ENCODE measurements at regions not wholly inside any gene's neighbourhood (a gene's known extent, or its start where the extent isn't known, plus 50 kb on each side); places are given as distances from the start of the nearest gene placed in this dataset.

DNA sequence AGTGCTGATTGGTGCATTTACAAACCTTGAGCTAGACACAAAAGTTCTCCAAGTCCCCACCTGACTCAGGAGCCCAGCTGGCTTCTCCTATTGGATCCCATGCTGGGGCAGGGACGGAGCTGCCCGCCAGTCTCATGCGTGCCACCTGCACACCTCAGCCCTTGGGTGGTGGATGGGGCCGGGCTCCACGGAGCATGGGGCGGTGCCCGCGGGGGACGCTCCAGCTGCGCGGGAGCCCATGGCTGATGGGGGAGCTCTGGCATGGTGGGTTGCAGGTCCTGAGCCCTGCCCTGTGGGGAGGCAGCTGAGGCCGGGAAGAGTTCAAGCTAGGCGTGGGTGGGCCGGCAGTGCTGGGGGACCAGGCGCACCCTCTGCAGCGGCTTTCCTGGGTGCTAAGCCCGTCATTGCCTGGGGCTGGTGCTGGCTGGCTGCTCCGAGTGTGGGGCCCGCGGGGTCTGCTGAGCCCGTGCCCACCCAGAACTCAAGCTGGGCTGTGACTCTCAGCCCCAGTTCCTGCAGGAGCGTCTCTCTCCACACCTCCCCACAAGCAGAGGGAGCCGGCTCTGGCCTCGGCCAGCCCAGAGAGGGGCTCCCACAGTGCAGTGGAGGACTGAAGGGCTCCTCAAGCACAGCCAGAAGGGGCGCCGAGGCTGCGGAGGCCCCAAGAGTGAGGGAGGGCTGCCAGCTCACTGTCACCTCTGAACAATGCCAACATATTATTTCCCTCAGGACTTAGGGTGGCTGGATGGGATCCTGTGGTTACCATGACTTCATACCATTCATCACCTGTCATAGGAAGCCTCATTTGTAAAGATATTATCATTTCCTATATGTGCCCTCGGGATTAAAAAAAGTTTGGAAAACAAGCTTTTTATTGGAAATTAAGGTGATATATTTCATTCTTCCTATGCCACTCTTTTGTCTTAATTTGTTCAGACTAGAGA, 688.7 kb downstream of the ETS1 start:
- ChIA-PET SMC1A (ENCODE audit: uncharacterized antibody, unreplicated experiment) (no interaction called here), RAD21 (ENCODE audit: unreplicated experiment) (no interaction called here), CTCF (interaction anchor here (0.6 kb wide), 1 partner anchor 69 kb away, joined by 3 read pairs; no protein-coding TSS in a partner anchor), POLR2A (no interaction called here)
- TF ChIP-seq JUND (IDR thresholded peaks at IDR 0.05; ENCODE audit: low read depth, low read length) (no peak), BRCA1 (IDR thresholded peaks at IDR 0.05; ENCODE audit: low read depth, low read length) (no peak), TCF7 (IDR thresholded peaks at IDR 0.05; ENCODE audit: borderline replicate concordance) (no peak)
- DNase-seq (ENCODE audit: low read depth, low spot score) (no peak), ATAC-seq (no peak), FAIRE-seq (no peak)
- Histone ChIP-seq H3K9me3 (replicated peaks; ENCODE audit: control insufficient read depth, insufficient read depth, low read length) (no peaks in the 10 kb centered on the region), H2AFZ (ENCODE audit: control insufficient read depth, low read depth, low read length) (no peak overlapping the region), H3K27ac (ENCODE audit: control insufficient read depth, insufficient read depth) (no peak overlapping the region), H3K9ac (ENCODE audit: control insufficient read depth, insufficient read depth, low read length) (no peak overlapping the region), H3K79me2 (ENCODE audit: control insufficient read depth, insufficient read depth, low read length) (no peaks in the 10 kb centered on the region), H3K4me2 (ENCODE audit: control insufficient read depth, insufficient read depth) (no peak overlapping the region), H4K20me1 (ENCODE audit: control insufficient read depth, insufficient read depth) (no peaks in the 10 kb centered on the region), H3K4me1 (ENCODE audit: control insufficient read depth, insufficient read depth, low read length) (no peaks in the 10 kb centered on the region), H3K36me3 (ENCODE audit: control insufficient read depth in 2 of 2, insufficient read depth in 2 of 2, low read length in 1 of 2) (no peaks in the 10 kb centered on the region), H3K27me3 (replicated peaks in 1 of 2; ENCODE audit: control insufficient read depth in 2 of 2, insufficient read depth in 2 of 2, low read length in 1 of 2) (no peaks in the 10 kb centered on the region), H3K4me3 (no peak overlapping the region)
- 49% methylated on average over 28 of the region's 28 CpGs for WGBS (ENCODE audit: insufficient coverage, insufficient replicate concordance, low lambda C conversion rate, missing lambda C conversion rate)
- intact Hi-C loops (cut with micrococcal nuclease; ENCODE audit: unreplicated experiment): no loop called here
- in situ Hi-C loops (cut with MboI): no loop called here
- BruUV-seq (replicated peaks): no TSS peak

DNA sequence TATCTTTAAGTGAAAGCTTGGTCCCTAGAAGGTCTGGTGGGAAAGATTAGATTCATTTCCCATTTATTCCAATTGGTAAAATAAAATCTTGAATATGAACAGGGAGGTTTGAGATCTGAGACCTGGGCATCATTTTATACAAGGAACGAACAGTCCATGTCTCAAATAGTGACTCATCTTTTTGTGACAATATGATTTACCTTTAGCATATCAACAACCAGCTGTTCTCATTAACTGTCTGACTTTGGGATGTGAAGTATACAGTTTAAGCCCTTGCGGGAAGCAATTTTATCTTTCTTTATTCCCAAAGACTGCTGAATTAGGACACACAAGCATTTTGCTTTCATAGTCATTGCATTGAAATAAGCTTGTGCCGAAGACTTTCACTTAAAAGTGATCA, 691.6 kb downstream of the ETS1 start:
- no peak for DNase-seq (ENCODE audit: low read depth, low spot score)
- intact Hi-C loops (cut with micrococcal nuclease; ENCODE audit: unreplicated experiment): no loop called here
- Histone ChIP-seq H3K27ac (ENCODE audit: control insufficient read depth, insufficient read depth) (no peak overlapping the region), H3K9ac (ENCODE audit: control insufficient read depth, insufficient read depth, low read length) (no peak overlapping the region), H2AFZ (ENCODE audit: control insufficient read depth, low read depth, low read length) (no peak overlapping the region), H3K4me2 (ENCODE audit: control insufficient read depth, insufficient read depth) (no peak overlapping the region), H3K4me3 (no peak overlapping the region), H3K4me1 (ENCODE audit: control insufficient read depth, insufficient read depth, low read length) (no peaks in the 10 kb centered on the region), H4K20me1 (ENCODE audit: control insufficient read depth, insufficient read depth) (no peaks in the 10 kb centered on the region), H3K79me2 (ENCODE audit: control insufficient read depth, insufficient read depth, low read length) (no peaks in the 10 kb centered on the region), H3K36me3 (ENCODE audit: control insufficient read depth in 2 of 2, insufficient read depth in 2 of 2, low read length in 1 of 2) (no peaks in the 10 kb centered on the region), H3K27me3 (replicated peaks in 1 of 2; ENCODE audit: control insufficient read depth in 2 of 2, insufficient read depth in 2 of 2, low read length in 1 of 2) (no peaks in the 10 kb centered on the region), H3K9me3 (replicated peaks; ENCODE audit: control insufficient read depth, insufficient read depth, low read length) (no peaks in the 10 kb centered on the region)
- ChIA-PET RAD21 (ENCODE audit: unreplicated experiment) (no interaction called here), SMC1A (ENCODE audit: uncharacterized antibody, unreplicated experiment) (no interaction called here), CTCF (no interaction called here), POLR2A (interaction anchor here (0.9 kb wide), 1 partner anchor 7 kb away, joined by 3 read pairs; no protein-coding TSS in a partner anchor)
- ATAC-seq: no peak
- FAIRE-seq: no peak
- in situ Hi-C loops (cut with MboI): no loop called here
- no TSS peak for BruUV-seq (replicated peaks)
- 31% methylated on average over 3 of the region's 3 CpGs for WGBS (ENCODE audit: insufficient coverage, insufficient replicate concordance, low lambda C conversion rate, missing lambda C conversion rate)
- no peak for TF ChIP-seq STAT1 (conservative IDR thresholded peaks at IDR 0.05)
- no peak for TF ChIP-seq ZNF622 (IDR thresholded peaks at IDR 0.05)
- TF ChIP-seq, protein P1, sequence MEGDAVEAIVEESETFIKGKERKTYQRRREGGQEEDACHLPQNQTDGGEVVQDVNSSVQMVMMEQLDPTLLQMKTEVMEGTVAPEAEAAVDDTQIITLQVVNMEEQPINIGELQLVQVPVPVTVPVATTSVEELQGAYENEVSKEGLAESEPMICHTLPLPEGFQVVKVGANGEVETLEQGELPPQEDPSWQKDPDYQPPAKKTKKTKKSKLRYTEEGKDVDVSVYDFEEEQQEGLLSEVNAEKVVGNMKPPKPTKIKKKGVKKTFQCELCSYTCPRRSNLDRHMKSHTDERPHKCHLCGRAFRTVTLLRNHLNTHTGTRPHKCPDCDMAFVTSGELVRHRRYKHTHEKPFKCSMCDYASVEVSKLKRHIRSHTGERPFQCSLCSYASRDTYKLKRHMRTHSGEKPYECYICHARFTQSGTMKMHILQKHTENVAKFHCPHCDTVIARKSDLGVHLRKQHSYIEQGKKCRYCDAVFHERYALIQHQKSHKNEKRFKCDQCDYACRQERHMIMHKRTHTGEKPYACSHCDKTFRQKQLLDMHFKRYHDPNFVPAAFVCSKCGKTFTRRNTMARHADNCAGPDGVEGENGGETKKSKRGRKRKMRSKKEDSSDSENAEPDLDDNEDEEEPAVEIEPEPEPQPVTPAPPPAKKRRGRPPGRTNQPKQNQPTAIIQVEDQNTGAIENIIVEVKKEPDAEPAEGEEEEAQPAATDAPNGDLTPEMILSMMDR (IDR thresholded peaks at IDR 0.05 in 2 of 3, conservative IDR thresholded peaks at IDR 0.05 in 1 of 3; ENCODE audit: control insufficient read depth in 2 of 3, extremely low read depth in 1 of 3, insufficient read depth in 1 of 3, low read depth in 3 of 3, low read length in 3 of 3): no peak
- TF ChIP-seq, protein P2, sequence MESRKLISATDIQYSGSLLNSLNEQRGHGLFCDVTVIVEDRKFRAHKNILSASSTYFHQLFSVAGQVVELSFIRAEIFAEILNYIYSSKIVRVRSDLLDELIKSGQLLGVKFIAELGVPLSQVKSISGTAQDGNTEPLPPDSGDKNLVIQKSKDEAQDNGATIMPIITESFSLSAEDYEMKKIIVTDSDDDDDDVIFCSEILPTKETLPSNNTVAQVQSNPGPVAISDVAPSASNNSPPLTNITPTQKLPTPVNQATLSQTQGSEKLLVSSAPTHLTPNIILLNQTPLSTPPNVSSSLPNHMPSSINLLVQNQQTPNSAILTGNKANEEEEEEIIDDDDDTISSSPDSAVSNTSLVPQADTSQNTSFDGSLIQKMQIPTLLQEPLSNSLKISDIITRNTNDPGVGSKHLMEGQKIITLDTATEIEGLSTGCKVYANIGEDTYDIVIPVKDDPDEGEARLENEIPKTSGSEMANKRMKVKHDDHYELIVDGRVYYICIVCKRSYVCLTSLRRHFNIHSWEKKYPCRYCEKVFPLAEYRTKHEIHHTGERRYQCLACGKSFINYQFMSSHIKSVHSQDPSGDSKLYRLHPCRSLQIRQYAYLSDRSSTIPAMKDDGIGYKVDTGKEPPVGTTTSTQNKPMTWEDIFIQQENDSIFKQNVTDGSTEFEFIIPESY (IDR thresholded peaks at IDR 0.05): no peak
- TF ChIP-seq ZNF217 (IDR thresholded peaks at IDR 0.05): no peak
- no peak for TF ChIP-seq KAT2A (conservative IDR thresholded peaks at IDR 0.05; ENCODE audit: control insufficient read depth, low read depth, low read length)
- no peak for TF ChIP-seq DPF2 (IDR thresholded peaks at IDR 0.05)
- TF ChIP-seq TAF1 (IDR thresholded peaks at IDR 0.05; ENCODE audit: borderline replicate concordance, low read depth, low read length): no peak

All from GM12878 (cell line).